Testis (tissue), 2 donors: ENCODE measurements at regions not wholly inside any gene's neighbourhood (a gene's known extent, or its start where the extent isn't known, plus 50 kb on each side); places are given as distances from the start of the nearest gene placed in this dataset.

ENCODE experiments used
- CTCF ChIP-seq, 3 experiments: fragments of 450-650 bp in 2 of 3; fragments of 200-600 bp in 1 of 3; sonication (generic) in 1 of 3; IDR thresholded peaks; one replicate each; pipeline ENCODE4 v1.5.1; 2016 to 2019; ENCODE audit warnings: antibody characterized with exemption in 3 of 3, mild to moderate bottlenecking in 2 of 3, moderate library complexity in 1 of 3
- POLR2A ChIP-seq: fragments of 450-650 bp; IDR thresholded peaks from one replicate; pipeline ENCODE4 v1.6.1; 2017; ENCODE audit warnings: antibody characterized with exemption, mild to moderate bottlenecking, moderate library complexity

- TF ChIP-seq CTCF (IDR thresholded peaks at IDR 0.05) = no peak
- TF ChIP-seq POLR2A = no peak
Measured at GRCh38 chr1:203985676-203986075, 87.2 kb upstream of the SOX13 start.
